HG03571 (cell line): ENCODE measurements at regions not wholly inside any gene's neighbourhood (a gene's known extent, or its start where the extent isn't known, plus 50 kb on each side); places are given as distances from the start of the nearest gene placed in this dataset.
"Not testable (repeated sequence)": the region's sequence is repeated elsewhere in the genome, so short reads cannot be mapped to it uniquely, and the experiment has no call there.

Experiments used
- ATAC-seq: cut with Tn5 transposase; IDR thresholded peaks from one replicate; pipeline ENCODE4 v1.9.1; 2021; ENCODE audit not compliant: unreplicated experiment

DNA sequence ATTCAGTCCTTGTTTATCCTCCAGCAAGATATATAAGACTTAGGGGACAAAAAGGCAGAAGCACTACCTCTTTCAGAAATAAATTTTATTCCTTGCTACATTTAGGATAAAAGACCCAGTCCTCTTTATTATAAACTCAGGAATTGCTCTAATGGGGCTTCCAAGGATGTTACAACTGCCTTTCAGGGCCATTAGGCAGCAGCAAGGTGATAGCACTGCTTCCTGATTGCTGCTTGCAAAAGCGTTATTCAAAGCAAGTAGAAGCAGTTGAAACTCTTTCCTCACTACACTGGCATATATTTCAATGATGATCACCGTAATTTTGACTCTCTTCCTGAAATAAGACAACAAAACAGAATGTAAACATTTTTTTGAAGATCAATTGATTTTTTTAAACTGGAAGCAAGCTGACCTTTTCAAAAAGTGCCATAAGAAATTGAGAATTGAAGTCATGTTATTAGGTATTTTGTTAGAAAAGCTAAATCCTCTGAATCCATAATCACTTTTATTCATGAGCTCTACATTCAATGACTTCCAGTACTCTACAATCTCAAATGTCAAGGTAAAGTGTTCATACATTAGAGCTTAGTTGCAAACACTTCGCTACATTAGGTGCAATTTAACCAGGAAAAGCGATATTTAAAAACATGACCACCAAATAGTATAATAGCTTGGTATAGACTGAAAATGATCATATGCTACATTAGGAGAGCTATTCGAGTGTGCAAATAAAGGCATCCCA, 233.4 kb upstream of the SYT10 start:
- no peak for ATAC-seq

DNA sequence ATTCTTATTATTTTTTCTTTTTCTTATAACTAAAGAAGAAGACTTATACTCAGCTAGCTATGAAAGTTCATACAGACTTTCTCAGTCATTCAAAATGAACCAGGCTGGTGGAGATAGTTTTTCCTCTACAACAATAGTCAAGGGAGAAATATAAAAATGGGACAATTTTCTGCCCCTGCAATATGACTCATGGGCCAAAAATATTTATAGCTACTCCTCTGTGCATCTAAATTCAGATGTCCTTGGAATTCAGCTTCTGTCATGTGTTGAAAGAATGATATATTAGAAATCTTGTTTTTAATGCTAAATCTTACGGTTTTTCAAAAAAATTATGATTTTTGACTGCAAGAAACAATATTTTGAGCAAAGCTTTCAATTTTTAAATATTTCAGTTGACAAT, 237.2 kb upstream of the SYT10 start:
- no peak for ATAC-seq

DNA sequence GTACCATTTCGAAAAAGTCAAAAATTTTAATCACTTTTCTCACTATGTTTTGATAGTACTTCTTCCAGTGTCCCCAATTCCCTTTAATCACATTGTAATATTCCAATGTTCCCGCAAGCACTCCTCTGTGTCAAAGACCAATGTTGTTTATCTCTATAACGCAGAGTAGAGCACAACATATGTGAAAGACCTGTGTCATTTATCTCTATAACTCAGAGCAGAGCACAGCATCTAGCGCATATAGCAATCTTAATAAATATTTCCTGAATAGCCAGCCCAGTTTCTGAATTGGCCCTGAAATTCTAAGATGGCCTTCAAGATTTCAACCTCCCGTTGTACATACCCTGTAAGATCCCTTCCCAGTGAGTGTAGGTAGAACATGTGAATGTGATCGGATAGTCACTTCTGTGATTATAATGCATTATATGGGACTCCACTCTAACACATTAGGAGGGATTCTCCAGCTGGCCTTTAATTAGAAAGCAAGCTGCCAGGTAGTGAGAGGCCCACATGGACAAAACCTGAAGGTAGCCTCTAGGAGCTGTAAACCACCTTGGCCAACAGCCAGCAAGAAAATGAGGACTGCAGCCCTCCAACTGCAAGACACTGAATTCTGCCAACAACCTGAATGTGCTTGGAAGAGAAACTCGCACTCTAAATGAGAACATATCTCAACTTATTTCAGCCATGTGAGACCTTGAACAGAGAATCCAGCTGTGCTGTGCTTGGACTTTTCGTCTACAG, 238.8 kb upstream of the SYT10 start:
- ATAC-seq, result no peak

DNA sequence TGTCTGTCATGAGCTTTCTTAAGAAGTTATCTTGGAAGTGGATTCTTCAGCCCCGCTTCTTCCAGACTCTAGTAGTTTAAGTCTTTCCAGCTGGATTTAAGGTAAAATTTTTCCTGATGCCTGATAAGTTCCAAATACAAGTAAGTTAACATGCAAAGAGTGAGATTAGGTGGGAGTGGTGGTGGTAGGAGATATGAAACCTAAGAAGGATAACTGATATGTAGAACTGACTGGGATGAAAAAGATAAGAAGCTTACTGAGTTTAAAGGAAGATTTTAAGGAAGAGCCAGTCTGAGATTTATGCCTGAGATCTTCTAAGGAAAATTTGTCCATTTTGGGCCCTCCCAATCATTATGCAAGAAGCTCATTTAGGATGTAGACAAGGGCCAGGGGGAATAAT, 250.9 kb upstream of the SYT10 start:
- no peak for ATAC-seq

DNA sequence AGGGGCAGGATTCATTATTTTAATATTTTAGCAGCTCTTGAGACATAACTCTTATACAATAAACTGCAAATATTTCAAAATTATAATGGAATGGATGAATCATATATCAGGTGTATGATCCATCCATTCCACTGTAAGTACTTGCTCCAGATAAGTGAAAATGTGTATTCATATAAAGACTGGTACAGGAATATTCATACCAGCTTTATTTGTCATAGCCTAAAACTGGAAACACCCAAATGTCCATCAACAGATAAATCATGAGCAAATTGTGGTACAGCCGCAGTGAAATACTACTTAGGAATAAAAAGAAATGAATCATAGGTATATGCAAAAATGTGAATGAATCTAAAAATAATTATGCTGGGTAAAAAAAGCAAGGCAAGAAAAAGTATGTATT, 263.6 kb upstream of the SYT10 start:
- ATAC-seq, result no peak

DNA sequence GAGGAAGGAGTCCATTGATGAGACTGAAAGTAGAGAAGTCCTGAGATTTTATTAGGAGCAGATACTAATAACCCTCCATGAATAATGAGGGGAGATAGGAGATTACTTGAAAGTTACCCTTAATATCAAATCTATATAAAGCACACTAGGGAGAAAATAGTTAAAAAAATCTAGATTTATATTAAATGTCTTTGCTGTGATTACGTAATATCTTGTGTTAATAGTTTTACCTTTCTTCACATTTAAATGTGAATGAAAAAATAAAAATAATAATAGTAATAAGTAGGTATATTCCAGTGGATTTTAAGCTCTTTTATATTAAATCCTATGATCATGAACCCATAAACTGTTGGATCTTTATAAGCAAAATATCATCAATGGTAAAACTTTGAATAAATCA, 267.3 kb upstream of the SYT10 start:
- no peak for ATAC-seq

DNA sequence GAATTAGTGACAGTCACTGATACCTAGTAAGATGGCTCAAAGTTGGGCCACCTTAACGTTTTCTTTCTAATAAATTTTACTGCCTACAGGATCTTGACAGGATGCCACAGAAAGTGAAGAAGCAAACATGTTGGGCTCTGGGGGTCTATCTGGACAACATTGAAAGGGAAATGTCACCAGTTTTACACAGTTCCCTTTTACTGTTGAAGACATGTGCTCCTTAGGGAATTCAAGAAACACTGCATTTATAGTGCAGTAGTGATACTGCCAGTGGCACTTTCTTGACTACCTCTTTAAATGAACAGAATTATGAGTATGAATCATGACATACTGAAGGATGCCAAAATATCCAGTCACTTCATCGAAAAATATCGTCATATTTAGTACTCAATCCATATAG, 269.3 kb upstream of the SYT10 start:
- ATAC-seq, result no peak

DNA sequence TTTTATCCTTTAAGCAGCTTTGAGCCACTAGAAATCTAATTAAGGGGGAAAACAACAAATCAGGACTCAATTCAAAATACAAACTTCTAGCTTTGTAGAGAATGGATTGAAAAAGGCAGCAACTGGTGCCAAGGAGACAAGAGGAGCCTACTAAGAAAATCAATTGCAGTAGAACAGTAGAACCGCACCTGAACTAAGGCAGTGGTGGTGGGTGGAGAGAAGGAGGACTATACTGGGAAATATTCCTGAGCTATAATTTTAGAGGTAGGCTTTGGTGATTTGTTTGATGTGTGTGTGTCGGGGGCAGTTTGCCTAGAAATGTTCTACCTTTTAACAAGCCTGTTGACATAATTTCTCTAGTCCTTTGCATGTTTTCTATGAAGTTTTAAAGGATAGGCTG, 270.9 kb upstream of the SYT10 start:
- ATAC-seq, result no peak

DNA sequence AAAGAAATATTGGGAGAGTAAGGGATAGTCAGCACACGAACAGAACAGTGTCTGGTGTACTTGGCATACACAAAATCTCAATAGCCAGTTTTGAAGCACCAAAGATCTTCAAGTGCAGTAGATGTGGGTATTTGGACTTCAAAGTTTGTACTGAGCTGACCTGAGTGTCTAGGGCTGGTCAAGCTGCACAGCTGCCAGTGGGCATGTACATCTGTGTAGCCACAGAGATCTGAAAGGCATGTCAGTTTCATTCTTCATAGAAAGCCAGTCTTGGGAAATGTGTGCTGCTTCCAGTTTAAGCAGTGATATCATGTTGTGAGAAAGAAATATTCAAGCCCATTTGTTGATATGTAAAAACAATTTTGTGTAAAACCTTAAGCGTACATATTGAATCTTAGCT, 279.0 kb upstream of the SYT10 start:
- ATAC-seq, result no peak

DNA sequence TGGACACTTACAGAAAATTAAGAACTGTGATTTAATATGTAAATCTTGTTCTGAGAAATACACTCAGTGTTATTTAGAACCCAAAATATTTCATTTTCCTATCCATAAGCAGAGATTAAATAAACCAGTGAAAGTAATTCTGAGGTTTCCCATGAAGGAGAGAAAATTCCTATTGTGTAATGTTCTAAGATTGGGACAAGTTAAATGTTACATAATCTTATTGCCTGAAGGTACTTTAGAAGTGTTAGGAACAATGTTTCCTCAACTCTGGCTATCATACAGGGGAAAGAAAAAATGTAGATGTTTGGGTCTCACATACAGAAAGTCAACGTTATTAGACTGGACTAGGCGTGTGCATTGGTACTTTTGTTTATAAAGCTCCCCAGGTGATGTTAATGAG, 281.9 kb upstream of the SYT10 start:
- no peak for ATAC-seq

DNA sequence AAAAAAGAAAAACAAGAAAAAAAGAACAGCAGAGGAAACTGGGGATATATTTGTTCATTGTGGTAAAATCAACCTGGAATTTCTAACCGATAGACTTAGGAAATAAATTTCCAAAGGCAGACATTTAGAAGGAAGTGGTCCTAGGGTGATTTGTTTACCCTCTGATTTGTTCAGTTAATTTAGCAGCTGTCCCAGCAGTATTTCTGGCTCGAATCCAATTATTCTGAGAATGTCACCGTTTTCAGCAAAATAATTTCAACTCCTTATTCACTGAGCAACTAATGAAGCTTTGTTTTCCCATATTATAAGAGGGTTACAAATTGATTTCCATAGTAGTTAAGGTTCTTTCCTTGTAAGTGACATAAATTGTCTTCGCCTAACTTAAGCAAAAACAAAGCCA, 285.2 kb upstream of the SYT10 start:
- no peak for ATAC-seq

DNA sequence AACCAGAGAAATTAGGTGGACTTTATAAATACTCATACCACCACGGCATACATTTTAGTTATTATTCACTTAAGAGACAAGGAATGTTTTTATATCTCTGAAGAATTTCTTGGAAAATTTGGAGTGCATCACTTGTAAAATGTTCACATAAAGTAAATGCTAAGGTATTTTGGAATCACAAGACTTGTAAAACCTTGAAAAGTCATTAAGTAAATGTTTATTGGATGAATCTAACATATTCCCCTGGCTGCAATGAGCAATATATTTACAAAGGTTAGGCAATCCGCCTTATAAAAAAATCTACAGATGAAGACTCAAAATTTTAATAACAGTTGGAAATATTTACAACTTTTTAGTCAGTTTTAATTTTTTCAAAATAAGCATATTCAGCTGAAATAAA, 287.4 kb upstream of the ALG10 start:
- no peak for ATAC-seq

DNA sequence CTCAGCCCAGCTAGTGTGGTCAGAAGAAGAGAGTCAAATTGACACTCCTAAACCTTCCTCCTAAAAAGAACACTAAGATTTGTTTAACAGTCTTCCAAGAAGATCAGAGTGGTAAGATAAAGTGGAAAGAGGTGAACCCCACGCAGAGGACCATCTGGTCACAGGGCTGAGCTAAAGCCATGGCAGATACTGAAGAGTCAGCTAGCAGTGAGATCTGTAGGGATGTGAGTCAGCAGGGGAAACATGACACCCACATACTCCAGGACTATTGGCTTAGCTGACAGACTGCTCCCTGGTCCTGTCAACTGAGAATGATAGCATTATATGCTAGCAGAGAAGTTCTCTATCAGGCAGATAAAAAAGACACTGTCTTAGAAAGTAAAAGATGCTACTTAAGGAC, 269.4 kb upstream of the ALG10 start:
- ATAC-seq, result no peak

DNA sequence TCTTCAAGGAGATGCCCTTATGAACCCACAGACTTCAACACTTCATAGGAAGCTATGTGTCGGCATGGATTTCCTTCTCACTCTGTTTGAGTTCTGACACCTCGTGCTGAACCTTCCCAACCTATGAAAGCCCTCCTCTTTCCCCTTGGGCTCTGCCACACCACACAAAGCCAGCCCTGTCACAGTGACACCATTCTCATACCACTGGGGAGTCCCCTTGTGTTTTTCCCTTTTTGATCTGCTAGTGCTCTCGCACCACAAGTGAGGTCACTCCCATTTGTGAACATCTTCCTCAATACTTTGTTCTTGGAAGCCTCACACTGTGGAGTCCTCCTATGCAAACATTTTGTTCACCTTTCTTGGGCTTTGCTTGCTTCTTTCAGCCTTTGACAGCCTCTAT, 264.6 kb upstream of the ALG10 start:
- ATAC-seq, result no peak

DNA sequence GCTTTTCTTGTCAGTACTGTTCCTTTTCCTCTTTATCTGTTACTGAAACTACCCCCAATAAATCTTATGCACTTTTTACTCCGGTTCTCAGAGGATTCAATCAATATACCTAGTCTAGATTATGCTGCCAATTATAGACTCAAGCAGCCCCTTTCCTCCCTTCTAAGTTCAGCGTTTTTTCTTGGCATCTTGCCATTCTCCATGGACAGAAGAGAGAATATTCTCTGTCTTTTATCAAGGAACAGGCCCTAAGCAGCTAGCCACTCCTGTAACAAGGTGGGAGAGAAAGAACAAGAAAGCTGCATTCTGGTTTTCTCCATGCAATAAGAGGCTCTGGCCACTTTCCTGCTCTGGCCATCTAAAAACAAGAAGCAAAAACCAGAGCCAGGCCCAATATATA, 263.0 kb upstream of the ALG10 start:
- no peak for ATAC-seq

DNA sequence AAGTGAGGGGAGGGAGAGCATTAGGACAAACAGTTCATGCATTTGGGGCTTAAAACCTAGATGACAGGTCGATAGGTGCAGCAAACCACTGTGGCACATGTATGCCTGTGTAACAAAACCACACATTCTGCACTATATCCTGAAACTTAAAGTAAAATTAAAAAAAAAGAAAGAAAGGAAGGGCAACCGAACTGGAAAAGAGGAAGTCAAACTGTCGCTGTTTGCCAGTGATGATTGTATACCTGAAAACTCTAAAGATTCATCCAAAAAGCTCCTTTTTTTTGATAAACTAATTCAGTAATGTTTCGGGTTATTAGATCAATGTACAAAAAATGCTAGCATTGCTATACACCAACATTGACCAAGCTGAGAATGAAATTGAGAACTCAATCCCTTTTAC, 259.0 kb upstream of the ALG10 start:
- ATAC-seq, result no peak

DNA sequence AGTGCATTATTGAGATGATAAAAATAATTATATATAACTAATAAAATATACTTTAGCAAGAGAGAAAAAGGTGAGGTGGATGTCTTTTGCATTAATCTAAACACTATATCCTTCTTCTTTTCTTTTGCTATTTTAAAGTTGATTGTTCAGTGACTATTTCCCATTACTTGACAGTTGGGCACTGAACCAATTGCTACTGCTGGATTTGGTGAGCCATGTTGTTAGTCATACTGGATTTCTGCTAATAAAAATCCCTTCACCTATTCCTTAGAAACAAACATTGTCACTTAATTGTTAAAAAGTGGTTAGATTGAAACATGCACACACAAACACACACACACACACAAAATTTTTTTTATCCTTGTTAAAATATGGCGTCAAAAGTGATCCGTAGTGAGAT, 251.6 kb upstream of the ALG10 start:
- no peak for ATAC-seq

DNA sequence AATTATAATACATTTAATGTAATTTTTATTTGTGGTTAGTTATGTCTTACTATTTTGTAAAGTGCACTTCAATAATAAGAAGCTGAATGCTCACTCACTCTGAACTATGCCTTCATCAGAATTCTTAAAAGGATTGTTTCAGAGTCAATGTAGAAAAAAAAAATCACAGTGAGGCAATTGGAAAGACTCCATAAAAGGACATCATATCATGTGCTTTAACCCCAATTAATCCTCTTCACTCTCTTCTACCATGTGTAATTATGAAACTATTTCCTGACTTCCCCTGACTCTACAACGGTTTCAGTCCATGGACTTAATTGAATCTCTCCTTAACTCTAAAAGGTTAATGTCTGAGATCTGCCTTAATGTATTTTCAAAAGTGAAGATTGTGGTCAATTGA, 250.4 kb upstream of the ALG10 start:
- ATAC-seq, result no peak

DNA sequence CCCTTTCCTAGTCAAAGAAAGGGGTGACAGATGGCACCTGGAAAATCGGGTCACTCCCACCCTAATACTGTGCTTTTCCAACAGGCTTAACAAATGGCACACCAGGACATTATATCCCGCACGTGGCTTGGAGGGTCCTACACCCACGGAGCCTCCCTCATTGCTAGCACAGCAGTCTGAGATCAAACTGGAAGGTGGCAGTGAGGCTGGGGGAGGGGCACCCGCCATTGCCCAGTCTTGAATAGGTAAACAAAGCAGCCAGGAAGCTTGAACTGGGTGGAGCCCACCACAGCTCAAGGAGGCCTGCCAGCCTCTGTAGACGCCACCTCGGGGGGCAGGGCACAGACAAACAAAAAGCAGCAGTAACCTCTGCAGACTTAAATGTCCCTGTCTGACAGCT, 249.2 kb upstream of the ALG10 start:
- not testable (repeated sequence) for ATAC-seq

DNA sequence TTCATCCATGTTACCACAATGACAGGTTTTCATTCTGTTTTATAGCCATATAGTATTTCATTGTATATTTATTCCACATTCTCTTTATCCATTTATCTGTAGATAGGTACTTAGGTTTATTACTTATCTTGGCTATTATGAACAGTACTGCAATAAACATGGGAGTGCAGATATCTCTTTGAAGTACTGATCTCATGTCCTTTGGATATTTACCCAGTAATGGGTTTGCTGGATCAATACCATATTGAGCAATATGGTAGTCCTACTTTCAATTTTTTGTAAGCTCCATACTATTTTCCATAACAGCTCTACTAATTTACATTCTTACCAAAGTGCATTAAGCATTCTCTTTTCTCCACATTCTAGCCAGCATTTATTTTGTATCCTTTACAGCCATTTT, 235.8 kb upstream of the ALG10 start:
- no peak for ATAC-seq

DNA sequence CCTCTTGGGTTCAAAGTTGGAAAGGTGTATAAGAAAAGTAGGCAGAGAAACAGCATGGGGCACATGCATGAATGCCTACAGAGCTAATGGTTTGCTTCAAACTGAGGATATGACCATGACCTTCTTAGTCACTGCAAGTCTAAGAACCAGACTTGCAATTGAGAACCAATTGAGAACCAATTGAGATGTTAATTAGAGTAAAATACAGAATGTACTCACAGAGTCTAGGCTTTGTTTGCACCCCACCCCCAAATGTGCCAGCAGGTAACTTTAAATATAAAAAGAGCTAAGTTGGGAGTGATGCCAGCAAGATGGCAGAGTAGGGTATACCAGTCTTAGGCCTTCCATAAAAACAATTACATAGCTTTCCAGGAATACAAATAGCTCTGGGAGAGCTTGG, 227.3 kb upstream of the ALG10 start:
- no peak for ATAC-seq

DNA sequence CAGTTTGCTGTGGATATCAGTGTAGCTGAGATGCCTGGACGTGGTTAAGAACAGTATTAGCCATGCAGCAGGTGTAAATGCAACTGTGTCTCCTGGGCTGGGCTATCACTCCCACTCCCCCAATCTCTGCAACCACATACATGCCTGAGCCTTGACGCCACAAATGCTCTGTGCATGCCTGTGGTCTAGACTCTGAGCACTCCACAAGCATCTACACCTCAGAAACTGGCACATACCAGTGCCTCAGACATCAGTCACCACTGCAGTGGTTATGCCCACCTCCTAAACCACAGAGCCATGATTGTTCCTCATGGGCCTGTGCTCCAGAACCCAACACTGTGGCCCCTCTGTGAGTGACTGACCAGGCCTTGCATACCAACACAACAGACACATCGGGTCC, 226.8 kb upstream of the ALG10 start:
- no peak for ATAC-seq

DNA sequence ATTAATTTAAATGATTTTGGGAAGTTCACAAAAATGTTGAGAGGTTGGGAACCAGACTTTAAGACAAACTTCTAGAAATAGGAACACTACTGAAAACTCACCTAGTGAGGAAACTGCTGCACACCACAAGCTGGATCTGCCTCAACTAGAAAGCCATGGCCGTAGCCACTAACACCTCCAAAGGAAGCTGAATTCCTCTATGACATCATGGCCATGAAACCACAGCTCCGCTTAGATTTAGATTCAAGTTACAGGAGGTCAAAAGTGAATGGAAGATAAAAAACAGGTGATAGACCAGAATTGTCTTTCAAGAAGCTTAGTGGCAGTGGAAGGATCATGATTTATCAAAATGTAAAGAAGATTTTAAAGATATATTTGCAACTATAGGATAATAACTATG, 208.8 kb upstream of the ALG10 start:
- ATAC-seq, result no peak
